Nephron (organoid): ENCODE measurements at regions not wholly inside any gene's neighbourhood (a gene's known extent, or its start where the extent isn't known, plus 50 kb on each side); places are given as distances from the start of the nearest gene placed in this dataset.
A peak's percentile ranks its signal among the peaks of the same experiment; 100 is the strongest.
"Not testable (repeated sequence)": the region's sequence is repeated elsewhere in the genome, so short reads cannot be mapped to it uniquely, and the experiment has no call there.

Experiments
- H3K27ac Mint-ChIP-seq, 3 experiments: 2 replicates each; pipeline ENCODE4 v1.8.0; 2020; ENCODE audit warnings: mixed read lengths in 3 of 3, mild to moderate bottlenecking in 2 of 3, moderate library complexity in 1 of 3
- H3K27me3 Mint-ChIP-seq: 2 replicates; pipeline ENCODE4 v1.8.0; 2021; ENCODE audit warnings: low read depth, mild to moderate bottlenecking, moderate library complexity, mixed read lengths
- H3K36me3 Mint-ChIP-seq: 2 replicates; pipeline ENCODE4 v1.8.0; 2020; ENCODE audit warnings: low read depth, mixed read lengths
- H3K4me1 Mint-ChIP-seq: 2 replicates; pipeline ENCODE4 v1.8.0; 2020; ENCODE audit warnings: mixed read lengths
- H3K4me3 Mint-ChIP-seq, 3 experiments: 2 replicates each; pipeline ENCODE4 v1.8.0; 2020; ENCODE audit warnings: mild to moderate bottlenecking in 3 of 3, mixed read lengths in 3 of 3, moderate library complexity in 2 of 3
- H3K9me3 Mint-ChIP-seq: 2 replicates; pipeline ENCODE4 v1.8.0; 2020; ENCODE audit warnings: mixed read lengths
- TF ChIP-seq, protein P1 (sequence below), 3 experiments: fragments of 200-600 bp; sonication (generic); IDR thresholded peaks; one replicate each; pipeline ENCODE4 v1.5.0; 2021; ENCODE audit warnings: antibody characterized with exemption in 3 of 3; ENCODE audit not compliant: unreplicated experiment in 3 of 3

DNA sequence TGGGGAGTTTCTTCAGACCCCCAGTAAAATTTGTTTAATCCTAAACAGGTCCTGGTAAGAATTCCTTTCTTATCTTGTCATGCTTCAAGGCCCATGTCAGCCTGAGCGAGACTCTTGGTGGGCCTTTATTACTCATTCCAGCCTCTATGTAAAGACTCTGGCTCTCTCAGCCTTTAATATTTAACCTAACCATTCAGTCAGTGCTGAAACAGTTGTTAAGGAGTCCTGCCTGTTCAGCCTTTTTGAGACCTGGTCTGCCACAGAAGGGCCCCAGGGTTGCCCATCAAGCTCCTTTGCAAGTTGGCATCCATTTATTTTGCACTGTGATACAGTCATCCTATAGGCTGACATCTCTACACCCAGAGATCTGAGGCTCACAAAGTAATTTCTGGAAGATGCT is 107.7 kb upstream of the VANGL1 start:
- H3K27me3 Mint-ChIP-seq: no peaks in the 10 kb centered on the region
- peaks cover 47% of the 10 kb centered on the region for H3K4me1 Mint-ChIP-seq

DNA sequence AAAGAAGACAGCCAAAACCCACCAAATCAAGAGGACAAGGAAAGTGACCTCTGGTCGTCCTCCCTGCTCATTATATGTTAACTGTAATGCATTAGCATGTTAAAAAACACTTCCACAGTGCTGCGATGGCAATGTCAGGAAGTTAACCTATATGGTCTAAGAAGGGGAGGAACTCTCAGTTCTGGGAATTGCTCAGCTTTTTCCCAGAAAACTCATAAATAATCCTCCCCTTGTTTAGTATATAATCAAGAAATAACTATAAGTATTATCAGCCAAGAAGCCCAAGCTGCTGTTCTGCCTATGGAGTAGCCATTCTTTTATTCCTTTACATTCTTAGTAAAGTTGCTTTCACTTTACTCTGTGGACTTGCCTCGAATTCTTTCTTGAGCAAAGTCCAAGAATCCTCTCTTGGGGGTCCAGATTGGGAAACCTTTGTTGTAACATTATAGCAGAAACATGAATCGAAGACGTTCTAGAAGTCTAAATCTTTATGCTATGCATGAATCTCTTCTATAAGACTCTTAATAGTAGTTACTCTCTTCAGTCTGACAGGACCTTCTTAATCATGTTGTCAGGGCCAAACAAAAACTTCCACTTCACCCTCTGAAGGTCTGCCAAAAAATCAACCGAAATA is 110.0 kb upstream of the VANGL1 start:
- H3K9me3 Mint-ChIP-seq: peaks cover 2% of the 10 kb centered on the region
- H3K36me3 Mint-ChIP-seq: no peaks in the 10 kb centered on the region
- H3K4me3 Mint-ChIP-seq: peak overlapping the region in 2 of 3 experiments; percentile 14 to 36
- peaks cover 55% of the 10 kb centered on the region for H3K4me1 Mint-ChIP-seq
- TF ChIP-seq, protein P1, sequence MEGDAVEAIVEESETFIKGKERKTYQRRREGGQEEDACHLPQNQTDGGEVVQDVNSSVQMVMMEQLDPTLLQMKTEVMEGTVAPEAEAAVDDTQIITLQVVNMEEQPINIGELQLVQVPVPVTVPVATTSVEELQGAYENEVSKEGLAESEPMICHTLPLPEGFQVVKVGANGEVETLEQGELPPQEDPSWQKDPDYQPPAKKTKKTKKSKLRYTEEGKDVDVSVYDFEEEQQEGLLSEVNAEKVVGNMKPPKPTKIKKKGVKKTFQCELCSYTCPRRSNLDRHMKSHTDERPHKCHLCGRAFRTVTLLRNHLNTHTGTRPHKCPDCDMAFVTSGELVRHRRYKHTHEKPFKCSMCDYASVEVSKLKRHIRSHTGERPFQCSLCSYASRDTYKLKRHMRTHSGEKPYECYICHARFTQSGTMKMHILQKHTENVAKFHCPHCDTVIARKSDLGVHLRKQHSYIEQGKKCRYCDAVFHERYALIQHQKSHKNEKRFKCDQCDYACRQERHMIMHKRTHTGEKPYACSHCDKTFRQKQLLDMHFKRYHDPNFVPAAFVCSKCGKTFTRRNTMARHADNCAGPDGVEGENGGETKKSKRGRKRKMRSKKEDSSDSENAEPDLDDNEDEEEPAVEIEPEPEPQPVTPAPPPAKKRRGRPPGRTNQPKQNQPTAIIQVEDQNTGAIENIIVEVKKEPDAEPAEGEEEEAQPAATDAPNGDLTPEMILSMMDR (IDR thresholded peaks at IDR 0.05; ENCODE audit: unreplicated experiment in 3 of 3): no peak
- peak overlapping the region; percentile 74 to 86 (median 79) for H3K27ac Mint-ChIP-seq
- H3K27me3 Mint-ChIP-seq: no peaks in the 10 kb centered on the region

More for the DNA sequence above, 107.7 kb upstream of the VANGL1 start:
- Mint-ChIP-seq H3K4me3 (no peak overlapping the region), H3K27ac (peak overlapping the region; percentile 74 to 94 (median 86)), H3K9me3 (peaks cover 4% of the 10 kb centered on the region), H3K36me3 (no peaks in the 10 kb centered on the region)
- TF ChIP-seq, protein P1 (IDR thresholded peaks at IDR 0.05; ENCODE audit: unreplicated experiment in 3 of 3): no peak

DNA sequence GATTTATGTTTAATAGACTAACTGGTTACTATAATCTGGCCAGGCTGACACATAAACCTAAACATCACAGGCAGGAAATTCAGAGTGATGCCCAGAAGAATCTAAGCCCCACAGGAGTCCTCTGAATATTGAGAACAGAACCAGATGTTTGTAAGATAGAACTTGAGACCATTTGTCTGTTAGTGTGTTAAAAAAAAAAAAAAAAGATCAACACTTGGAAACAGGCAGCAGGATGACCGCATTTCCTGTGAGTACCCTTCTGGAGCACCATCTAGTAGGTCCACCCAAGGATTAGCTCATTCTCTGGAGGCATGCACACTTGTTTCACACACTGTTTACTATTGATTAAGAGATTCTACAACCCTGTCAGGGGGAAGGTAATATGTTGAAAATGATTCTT is 111.4 kb upstream of the VANGL1 start:
- H3K9me3 Mint-ChIP-seq: peaks cover 2% of the 10 kb centered on the region
- TF ChIP-seq, protein P1 (IDR thresholded peaks at IDR 0.05; ENCODE audit: unreplicated experiment in 3 of 3): no peak
- no peaks in the 10 kb centered on the region for H3K27me3 Mint-ChIP-seq
- peaks cover 55% of the 10 kb centered on the region for H3K4me1 Mint-ChIP-seq
- no peak overlapping the region for H3K4me3 Mint-ChIP-seq
- H3K36me3 Mint-ChIP-seq: no peaks in the 10 kb centered on the region
- peak overlapping the region; percentile 74 to 86 (median 82) for H3K27ac Mint-ChIP-seq

DNA sequence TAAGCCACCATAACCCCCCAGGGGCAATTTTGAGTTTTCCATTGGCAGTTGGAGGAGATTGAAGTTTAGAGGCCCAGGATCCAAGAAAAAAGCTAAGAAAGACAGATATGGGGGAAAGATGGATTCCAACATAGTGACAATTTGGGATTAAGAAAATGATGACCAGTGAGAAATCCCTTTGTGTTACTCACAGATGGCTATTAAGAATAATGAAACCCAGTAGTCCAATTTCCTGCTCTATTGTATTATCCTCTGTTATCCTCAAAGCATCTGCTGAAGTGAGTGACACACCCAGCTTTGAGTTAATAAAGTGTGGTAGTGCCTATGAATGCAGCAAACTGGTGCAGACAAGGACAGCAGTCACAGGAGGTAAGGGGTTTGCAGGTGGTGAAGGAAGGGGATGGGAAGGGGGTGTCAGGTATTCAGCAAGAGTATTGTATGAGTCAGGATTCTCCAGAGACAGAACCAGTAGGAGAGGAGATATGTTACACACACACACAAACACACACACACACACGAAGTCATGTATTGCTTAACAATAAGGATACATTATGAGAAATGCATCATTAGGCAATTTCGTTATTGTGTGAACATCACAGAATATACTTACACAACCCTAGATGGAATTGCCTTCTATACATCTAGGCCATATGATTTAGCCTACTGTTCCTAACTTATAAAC is 112.4 kb upstream of the VANGL1 start:
- H3K27me3 Mint-ChIP-seq: no peaks in the 10 kb centered on the region
- H3K9me3 Mint-ChIP-seq: peaks cover 2% of the 10 kb centered on the region
- no peaks in the 10 kb centered on the region for H3K36me3 Mint-ChIP-seq
- TF ChIP-seq, protein P1 (IDR thresholded peaks at IDR 0.05; ENCODE audit: unreplicated experiment in 3 of 3): no peak
- peak overlapping the region; percentile 51 to 86 (median 61) for H3K27ac Mint-ChIP-seq
- H3K4me1 Mint-ChIP-seq: peaks cover 62% of the 10 kb centered on the region
- no peak overlapping the region for H3K4me3 Mint-ChIP-seq

DNA sequence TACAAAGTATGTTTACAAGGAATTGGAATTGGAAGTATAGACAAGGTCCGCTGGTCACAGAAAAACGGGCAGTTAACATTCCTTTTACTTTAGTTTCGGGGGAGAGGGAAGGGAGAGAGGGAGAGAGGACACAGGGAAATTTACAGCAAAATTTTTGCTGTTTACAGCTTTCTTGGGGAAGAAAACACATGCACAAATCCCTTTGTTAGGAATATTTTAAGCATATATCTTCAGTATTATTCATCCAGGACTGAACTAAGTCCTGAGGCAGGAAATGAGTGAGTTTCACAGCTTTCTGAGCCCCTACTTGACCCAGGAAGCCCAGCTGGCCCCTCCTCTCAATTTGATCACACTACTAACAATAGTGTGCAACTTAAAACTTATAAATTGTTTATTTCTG is 113.4 kb upstream of the VANGL1 start:
- H3K27me3 Mint-ChIP-seq, H3K36me3 Mint-ChIP-seq, H3K9me3 Mint-ChIP-seq: not testable (repeated sequence)
- Mint-ChIP-seq H3K4me1 (peaks cover 53% of the 10 kb centered on the region), H3K27ac (peak overlapping the region; percentile 73 to 82 (median 81)), H3K4me3 (peak overlapping the region in 1 of 3 experiments; percentile 0)

DNA sequence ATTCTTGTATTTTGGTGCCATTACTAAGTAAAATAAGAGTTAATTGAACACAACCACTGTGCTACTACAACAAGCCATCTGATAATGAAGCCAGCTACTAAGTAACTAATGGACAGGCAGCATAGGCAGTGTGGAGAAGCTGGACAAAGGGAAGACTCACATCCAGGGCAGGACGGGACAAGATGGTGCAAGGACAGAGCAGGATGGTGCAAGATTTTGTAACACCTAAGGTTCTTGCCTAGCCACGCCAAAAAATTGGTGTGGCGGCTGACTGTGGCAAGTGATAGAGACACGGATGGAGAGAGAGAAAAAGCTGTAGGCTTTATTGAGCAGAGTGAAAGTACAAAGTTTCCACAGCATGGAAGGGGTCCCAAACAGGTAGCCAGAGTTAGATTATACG is 114.0 kb upstream of the VANGL1 start:
- Mint-ChIP-seq H3K27ac (peak overlapping the region; percentile 73 to 82 (median 81)), H3K36me3 (no peaks in the 10 kb centered on the region), H3K4me3 (no peak overlapping the region), H3K9me3 (no peaks in the 10 kb centered on the region), H3K4me1 (peaks cover 47% of the 10 kb centered on the region), H3K27me3 (no peaks in the 10 kb centered on the region)
- TF ChIP-seq, protein P1 (IDR thresholded peaks at IDR 0.05; ENCODE audit: unreplicated experiment in 3 of 3): no peak
